Adrenal gland (tissue), 5 donors: ENCODE measurements at regions not wholly inside any gene's neighbourhood (a gene's known extent, or its start where the extent isn't known, plus 50 kb on each side); places are given as distances from the start of the nearest gene placed in this dataset.

Experiments
- CTCF ChIP-seq, 6 experiments: fragments of 450-650 bp in 4 of 6; fragments of 200-600 bp in 2 of 6; sonication (generic) in 1 of 6; IDR thresholded peaks; 1 replicate in 5 of 6; 2 replicates in 1 of 6; pipeline versions ENCODE4 v1.5.1 to v1.8.0; 2016 to 2021; ENCODE audit warnings: antibody characterized with exemption in 6 of 6, mild to moderate bottlenecking in 2 of 6, moderate library complexity in 1 of 6
- POLR2A ChIP-seq, 2 donors: fragments of 450-650 bp; IDR thresholded peaks; one replicate each; pipeline ENCODE4 v1.6.1; 2017; ENCODE audit warnings: antibody characterized with exemption in 2 of 2, mild to moderate bottlenecking in 2 of 2, moderate library complexity in 1 of 2
- donor health status: DM: no; HTN: no; CAD: no.

GRCh38 chr5:173716058-173716682 is 99.7 kb upstream of the BOD1 start:
- TF ChIP-seq CTCF (IDR thresholded peaks at IDR 0.05): no peak
- no peak for TF ChIP-seq POLR2A (IDR thresholded peaks at IDR 0.05)
